GM23338 (cell line): ENCODE measurements at regions not wholly inside any gene's neighbourhood (a gene's known extent, or its start where the extent isn't known, plus 50 kb on each side); places are given as distances from the start of the nearest gene placed in this dataset.

ENCODE experiments used
- ATAC-seq: fragments of 200-7000 bp; cut with Tn5 transposase; 3 replicates; pipeline ENCODE4 v1.9.1; 2020
- DNase-seq: peaks from one replicate; pipeline ENCODE4 v3.0.0-alpha.2; 2015; ENCODE audit warnings: low spot score
- H2AFZ ChIP-seq: fragments of 200-600 bp; sonication (generic); 2 replicates; pipeline ENCODE4 v1.8.0; 2016; ENCODE audit warnings: antibody characterized with exemption, mild to moderate bottlenecking, moderate library complexity
- H3F3A ChIP-seq: fragments of 200-600 bp; sonication (generic); replicated peaks from 2 replicates; pipeline ENCODE4 v1.8.0; 2017; ENCODE audit warnings: antibody characterized with exemption, mixed run types, low read depth
- H3K27ac ChIP-seq: fragments of 200-600 bp; sonication (generic); 2 replicates; pipeline ENCODE4 v1.6.1; 2016; ENCODE audit warnings: low read depth
- H3K27me3 ChIP-seq: fragments of 200-600 bp; sonication (generic); 2 replicates; pipeline ENCODE4 v1.8.0; 2016; ENCODE audit warnings: mild to moderate bottlenecking, mixed run types, moderate library complexity; ENCODE audit not compliant: insufficient read depth
- H3K36me3 ChIP-seq: fragments of 200-600 bp; sonication (generic); 2 replicates; pipeline ENCODE4 v1.8.0; 2016; ENCODE audit warnings: mild to moderate bottlenecking; ENCODE audit not compliant: insufficient read depth
- H3K4me1 ChIP-seq: fragments of 200-600 bp; sonication (generic); 2 replicates; pipeline ENCODE4 v1.8.0; 2016; ENCODE audit warnings: mild to moderate bottlenecking, moderate library complexity; ENCODE audit not compliant: insufficient read depth
- H3K4me2 ChIP-seq: fragments of 200-600 bp; sonication (generic); 2 replicates; pipeline ENCODE4 v1.7.1; 2017; ENCODE audit warnings: mixed run types
- H3K4me3 ChIP-seq: fragments of 200-600 bp; sonication (generic); 2 replicates; pipeline ENCODE4 v1.6.1; 2016; ENCODE audit warnings: mixed run types
- H3K79me2 ChIP-seq: fragments of 200-600 bp; sonication (generic); replicated peaks from 2 replicates; pipeline ENCODE4 v1.8.0; 2017; ENCODE audit warnings: mild to moderate bottlenecking; ENCODE audit not compliant: insufficient read depth
- H3K9me2 ChIP-seq: fragments of 200-600 bp; sonication (generic); 2 replicates; pipeline ENCODE4 v1.8.0; 2017; ENCODE audit not compliant: insufficient read depth
- H4K20me1 ChIP-seq: fragments of 200-600 bp; sonication (generic); replicated peaks from 2 replicates; pipeline ENCODE4 v1.8.0; 2017; ENCODE audit warnings: mild to moderate bottlenecking; ENCODE audit not compliant: insufficient read depth
- H3K27ac Mint-ChIP-seq: 2 replicates; pipeline ENCODE4 v1.8.0; 2020; ENCODE audit warnings: inconsistent platforms, mild to moderate bottlenecking, moderate library complexity, mixed read lengths
- H3K27me3 Mint-ChIP-seq: 3 replicates; pipeline ENCODE4 v1.8.0; 2022; ENCODE audit warnings: low read depth, mild to moderate bottlenecking, moderate library complexity, mixed read lengths, inconsistent platforms; ENCODE audit not compliant: insufficient read depth, poor library complexity
- H3K36me3 Mint-ChIP-seq: 3 replicates; pipeline ENCODE4 v1.8.0; 2021; ENCODE audit warnings: low read depth, mild to moderate bottlenecking, inconsistent platforms, moderate library complexity, mixed read lengths
- H3K4me1 Mint-ChIP-seq: 3 replicates; pipeline ENCODE4 v1.8.0; 2020; ENCODE audit warnings: mild to moderate bottlenecking, inconsistent platforms, mixed read lengths
- H3K4me3 Mint-ChIP-seq: 3 replicates; pipeline ENCODE4 v1.8.0; 2021; ENCODE audit warnings: moderate library complexity, mild to moderate bottlenecking, inconsistent platforms, mixed read lengths
- H3K9me3 Mint-ChIP-seq: 3 replicates; pipeline ENCODE4 v1.8.0; 2020; ENCODE audit warnings: moderate library complexity, mild to moderate bottlenecking, inconsistent platforms, mixed read lengths
- CREB1 ChIP-seq: fragments of 250-450 bp; sonication (Bioruptor Pico); IDR thresholded peaks from 2 replicates; pipeline ENCODE4 v1.5.0; 2020; ENCODE audit warnings: low read depth, mild to moderate bottlenecking, moderate library complexity
- EZH2 ChIP-seq: fragments of 200-600 bp; sonication (generic); IDR thresholded peaks from one replicate; pipeline ENCODE4 v1.8.0; 2017; ENCODE audit warnings: antibody characterized with exemption, mild to moderate bottlenecking, low read depth; ENCODE audit not compliant: unreplicated experiment
- JUNB ChIP-seq: IDR thresholded peaks from one replicate; pipeline ENCODE4 v1.6.1; 2016; ENCODE audit warnings: antibody characterized with exemption; ENCODE audit not compliant: unreplicated experiment
- NANOG ChIP-seq: IDR thresholded peaks from 2 replicates; pipeline ENCODE4 v1.6.1; 2016; ENCODE audit warnings: antibody characterized with exemption, borderline replicate concordance
- POLR2AphosphoS5 ChIP-seq: IDR thresholded peaks from 2 replicates; pipeline ENCODE4 v1.6.1; 2016; ENCODE audit warnings: antibody characterized with exemption, low read depth
- STAT1 ChIP-seq: IDR thresholded peaks from one replicate; pipeline ENCODE4 v1.6.1; 2016; ENCODE audit warnings: antibody characterized with exemption; ENCODE audit not compliant: unreplicated experiment
- ZNF114 ChIP-seq: fragments of 250-450 bp; sonication (Bioruptor Pico); IDR thresholded peaks from 2 replicates; pipeline ENCODE4 v1.5.0; 2020; ENCODE audit warnings: mild to moderate bottlenecking, moderate library complexity
- ZNF331 ChIP-seq: fragments of 250-450 bp; sonication (Bioruptor Pico); IDR thresholded peaks from 2 replicates; pipeline ENCODE4 v1.5.0; 2020; ENCODE audit warnings: low read depth, mild to moderate bottlenecking, moderate library complexity
- TF ChIP-seq, protein P1 (sequence below): IDR thresholded peaks from one replicate; pipeline ENCODE4 v1.6.1; 2018; ENCODE audit warnings: antibody characterized with exemption; ENCODE audit not compliant: unreplicated experiment
- TF ChIP-seq, protein P2 (sequence below), 2 experiments: fragments of 200-600 bp in 1 of 2; sonication (generic) in 1 of 2; conservative IDR thresholded peaks; 2 replicates each; pipeline versions ENCODE4 v1.5.1 to v1.6.1; 2016 to 2017; ENCODE audit warnings: antibody characterized with exemption in 2 of 2, low read depth in 2 of 2, mild to moderate bottlenecking in 2 of 2, moderate library complexity in 1 of 2
- TF ChIP-seq, protein P3 (sequence below): IDR thresholded peaks from 2 replicates; pipeline ENCODE4 v1.6.1; 2016; ENCODE audit warnings: antibody characterized with exemption

DNA sequence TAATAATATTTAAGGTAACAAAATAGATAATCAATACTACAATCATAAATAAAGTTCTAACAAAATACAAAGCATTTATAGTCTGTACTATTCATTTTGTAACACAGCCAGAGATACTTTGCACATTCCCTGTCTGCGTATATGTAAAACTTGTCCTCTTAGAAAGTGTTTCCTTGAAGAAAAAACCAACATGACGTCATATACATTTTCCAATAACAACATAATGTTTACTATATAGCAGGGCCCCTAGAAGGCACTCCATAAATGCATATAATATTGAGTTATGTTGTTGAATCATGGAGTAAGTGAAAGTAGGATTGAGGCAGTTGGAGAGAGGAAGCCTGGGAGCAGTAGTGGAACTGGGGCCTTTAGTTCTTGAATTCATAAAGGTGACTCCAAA is 371.4 kb upstream of the HTR2A start (continued):
- TF ChIP-seq STAT1: no peak
- no peak for TF ChIP-seq NANOG
- TF ChIP-seq ZNF114 (CRISPR knock-in tag): no peak
- TF ChIP-seq JUNB: no peak

DNA sequence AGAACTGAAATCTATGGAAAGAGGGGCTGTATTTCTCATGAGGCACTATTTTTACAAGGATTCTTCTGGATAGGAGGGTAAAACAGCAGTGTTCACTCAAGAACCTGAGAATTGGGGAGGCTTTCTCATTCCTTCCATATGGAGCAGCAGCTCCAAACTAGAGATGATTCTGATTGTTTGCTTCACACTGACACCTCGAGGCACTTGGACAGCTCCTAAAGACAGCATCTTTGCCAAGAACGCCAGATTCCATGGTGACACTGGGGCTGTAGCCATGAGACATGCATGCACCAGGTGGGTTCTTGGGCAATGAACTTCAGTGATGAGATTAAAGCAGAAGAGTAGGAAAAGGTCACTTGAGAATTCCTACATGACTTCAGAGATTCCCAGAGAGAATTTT is 361.5 kb upstream of the HTR2A start:
- H3K27ac ChIP-seq: no peak overlapping the region
- no peaks in the 10 kb centered on the region for H3K79me2 ChIP-seq
- no peaks in the 10 kb centered on the region for H3K36me3 ChIP-seq
- no peaks in the 10 kb centered on the region for H3K9me3 Mint-ChIP-seq
- no peaks in the 10 kb centered on the region for H3K36me3 Mint-ChIP-seq
- H3K4me3 ChIP-seq: no peak overlapping the region
- no peaks in the 10 kb centered on the region for H3F3A ChIP-seq
- peaks cover 5% of the 10 kb centered on the region; the same call in 1 of the 2 replicates for H3K9me2 ChIP-seq
- no peaks in the 10 kb centered on the region for H3K27me3 ChIP-seq
- ATAC-seq (no peak), DNase-seq (no peak)
- no peak overlapping the region for H3K4me3 Mint-ChIP-seq
- H3K4me2 ChIP-seq: no peak overlapping the region
- no peaks in the 10 kb centered on the region for H4K20me1 ChIP-seq
- TF ChIP-seq, protein P1, sequence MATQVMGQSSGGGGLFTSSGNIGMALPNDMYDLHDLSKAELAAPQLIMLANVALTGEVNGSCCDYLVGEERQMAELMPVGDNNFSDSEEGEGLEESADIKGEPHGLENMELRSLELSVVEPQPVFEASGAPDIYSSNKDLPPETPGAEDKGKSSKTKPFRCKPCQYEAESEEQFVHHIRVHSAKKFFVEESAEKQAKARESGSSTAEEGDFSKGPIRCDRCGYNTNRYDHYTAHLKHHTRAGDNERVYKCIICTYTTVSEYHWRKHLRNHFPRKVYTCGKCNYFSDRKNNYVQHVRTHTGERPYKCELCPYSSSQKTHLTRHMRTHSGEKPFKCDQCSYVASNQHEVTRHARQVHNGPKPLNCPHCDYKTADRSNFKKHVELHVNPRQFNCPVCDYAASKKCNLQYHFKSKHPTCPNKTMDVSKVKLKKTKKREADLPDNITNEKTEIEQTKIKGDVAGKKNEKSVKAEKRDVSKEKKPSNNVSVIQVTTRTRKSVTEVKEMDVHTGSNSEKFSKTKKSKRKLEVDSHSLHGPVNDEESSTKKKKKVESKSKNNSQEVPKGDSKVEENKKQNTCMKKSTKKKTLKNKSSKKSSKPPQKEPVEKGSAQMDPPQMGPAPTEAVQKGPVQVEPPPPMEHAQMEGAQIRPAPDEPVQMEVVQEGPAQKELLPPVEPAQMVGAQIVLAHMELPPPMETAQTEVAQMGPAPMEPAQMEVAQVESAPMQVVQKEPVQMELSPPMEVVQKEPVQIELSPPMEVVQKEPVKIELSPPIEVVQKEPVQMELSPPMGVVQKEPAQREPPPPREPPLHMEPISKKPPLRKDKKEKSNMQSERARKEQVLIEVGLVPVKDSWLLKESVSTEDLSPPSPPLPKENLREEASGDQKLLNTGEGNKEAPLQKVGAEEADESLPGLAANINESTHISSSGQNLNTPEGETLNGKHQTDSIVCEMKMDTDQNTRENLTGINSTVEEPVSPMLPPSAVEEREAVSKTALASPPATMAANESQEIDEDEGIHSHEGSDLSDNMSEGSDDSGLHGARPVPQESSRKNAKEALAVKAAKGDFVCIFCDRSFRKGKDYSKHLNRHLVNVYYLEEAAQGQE: no peak
- no peak for TF ChIP-seq EZH2
- H3K27me3 Mint-ChIP-seq: no peaks in the 10 kb centered on the region
- no peaks in the 10 kb centered on the region for H3K4me1 Mint-ChIP-seq
- H3K27ac Mint-ChIP-seq: no peak overlapping the region
- H2AFZ ChIP-seq: no peak overlapping the region
- H3K4me1 ChIP-seq: no peaks in the 10 kb centered on the region

DNA sequence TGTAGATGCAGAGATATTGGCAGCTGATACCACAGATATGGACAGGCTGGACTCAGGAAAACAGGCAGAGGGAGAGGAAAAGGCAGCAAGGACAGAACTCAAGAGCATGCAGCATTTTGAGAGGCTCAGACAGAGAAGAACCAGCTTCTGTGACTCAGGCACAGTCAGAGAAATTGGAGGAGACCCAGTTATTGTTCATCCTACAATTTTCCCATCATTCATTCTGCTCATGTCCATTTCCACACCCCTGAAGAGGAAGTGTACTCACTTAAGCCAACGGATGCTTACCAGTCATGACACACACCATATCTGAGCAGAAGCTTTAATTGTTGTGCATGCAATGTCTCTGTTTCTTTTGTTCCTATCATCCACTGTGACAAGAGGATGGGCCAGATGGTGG is 359.8 kb upstream of the HTR2A start:
- H3K4me1 ChIP-seq: no peaks in the 10 kb centered on the region
- H2AFZ ChIP-seq: no peak overlapping the region
- Mint-ChIP-seq H3K9me3 (no peaks in the 10 kb centered on the region), H3K27ac (no peak overlapping the region), H3K4me3 (no peak overlapping the region), H3K27me3 (no peaks in the 10 kb centered on the region), H3K36me3 (no peaks in the 10 kb centered on the region), H3K4me1 (no peaks in the 10 kb centered on the region)
- no peak for ATAC-seq
- H4K20me1 ChIP-seq: no peaks in the 10 kb centered on the region
- H3K27me3 ChIP-seq: no peaks in the 10 kb centered on the region
- no peaks in the 10 kb centered on the region for H3F3A ChIP-seq
- no peak for DNase-seq
- peaks cover 5% of the 10 kb centered on the region; the same call in 1 of the 2 replicates for H3K9me2 ChIP-seq
- H3K27ac ChIP-seq: no peak overlapping the region
- H3K79me2 ChIP-seq: no peaks in the 10 kb centered on the region
- no peak overlapping the region for H3K4me2 ChIP-seq
- H3K36me3 ChIP-seq: no peaks in the 10 kb centered on the region
- H3K4me3 ChIP-seq: no peak overlapping the region
- TF ChIP-seq STAT1 (no peak), ZNF114 (CRISPR knock-in tag) (no peak), EZH2 (no peak), JUNB (no peak), CREB1 (CRISPR knock-in tag) (no peak), POLR2AphosphoS5 (no peak), ZNF331 (CRISPR knock-in tag) (no peak)
- TF ChIP-seq, protein P1: no peak
- TF ChIP-seq, protein P2, sequence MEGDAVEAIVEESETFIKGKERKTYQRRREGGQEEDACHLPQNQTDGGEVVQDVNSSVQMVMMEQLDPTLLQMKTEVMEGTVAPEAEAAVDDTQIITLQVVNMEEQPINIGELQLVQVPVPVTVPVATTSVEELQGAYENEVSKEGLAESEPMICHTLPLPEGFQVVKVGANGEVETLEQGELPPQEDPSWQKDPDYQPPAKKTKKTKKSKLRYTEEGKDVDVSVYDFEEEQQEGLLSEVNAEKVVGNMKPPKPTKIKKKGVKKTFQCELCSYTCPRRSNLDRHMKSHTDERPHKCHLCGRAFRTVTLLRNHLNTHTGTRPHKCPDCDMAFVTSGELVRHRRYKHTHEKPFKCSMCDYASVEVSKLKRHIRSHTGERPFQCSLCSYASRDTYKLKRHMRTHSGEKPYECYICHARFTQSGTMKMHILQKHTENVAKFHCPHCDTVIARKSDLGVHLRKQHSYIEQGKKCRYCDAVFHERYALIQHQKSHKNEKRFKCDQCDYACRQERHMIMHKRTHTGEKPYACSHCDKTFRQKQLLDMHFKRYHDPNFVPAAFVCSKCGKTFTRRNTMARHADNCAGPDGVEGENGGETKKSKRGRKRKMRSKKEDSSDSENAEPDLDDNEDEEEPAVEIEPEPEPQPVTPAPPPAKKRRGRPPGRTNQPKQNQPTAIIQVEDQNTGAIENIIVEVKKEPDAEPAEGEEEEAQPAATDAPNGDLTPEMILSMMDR (conservative IDR thresholded peaks at IDR 0.05; ENCODE audit: low read depth in 2 of 2): no peak
- TF ChIP-seq, protein P3, sequence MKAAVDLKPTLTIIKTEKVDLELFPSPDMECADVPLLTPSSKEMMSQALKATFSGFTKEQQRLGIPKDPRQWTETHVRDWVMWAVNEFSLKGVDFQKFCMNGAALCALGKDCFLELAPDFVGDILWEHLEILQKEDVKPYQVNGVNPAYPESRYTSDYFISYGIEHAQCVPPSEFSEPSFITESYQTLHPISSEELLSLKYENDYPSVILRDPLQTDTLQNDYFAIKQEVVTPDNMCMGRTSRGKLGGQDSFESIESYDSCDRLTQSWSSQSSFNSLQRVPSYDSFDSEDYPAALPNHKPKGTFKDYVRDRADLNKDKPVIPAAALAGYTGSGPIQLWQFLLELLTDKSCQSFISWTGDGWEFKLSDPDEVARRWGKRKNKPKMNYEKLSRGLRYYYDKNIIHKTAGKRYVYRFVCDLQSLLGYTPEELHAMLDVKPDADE: no peak
